Activated CD8-positive, alpha-beta memory T cell treated with anti-CD3 and anti-CD28 coated beads, Interleukin-2, amount 10 ng/mL, durations not matched to agents 7 days and 5 days (primary cell): ENCODE measurements at regions not wholly inside any gene's neighbourhood (a gene's known extent, or its start where the extent isn't known, plus 50 kb on each side); places are given as distances from the start of the nearest gene placed in this dataset.
"Not testable (repeated sequence)": the region's sequence is repeated elsewhere in the genome, so short reads cannot be mapped to it uniquely, and the experiment has no call there.

Experiments used
- ATAC-seq: fragments of 150-1000 bp; cut with Tn5 transposase; one replicate; pipeline ENCODE4 v1.10.0; 2021; ENCODE audit warnings: moderate library complexity
- CTCF ChIA-PET: fragments of 350-600 bp; sonication (Branson Sonifier 250); formaldehyde crosslinking; loops from one replicate; lab custom pipeline; 2021; ENCODE audit warnings: antibody characterized with exemption; lab: Charles Lee
- DNase-seq: peaks from one replicate; pipeline ENCODE4 v3.0.0-alpha.2; 2020
- H3K27ac Mint-ChIP-seq: one replicate; pipeline ENCODE4 v1.8.0; 2021; ENCODE audit warnings: mild to moderate bottlenecking, mixed read lengths
- H3K27me3 Mint-ChIP-seq: one replicate; pipeline ENCODE4 v1.8.0; 2021; ENCODE audit warnings: mixed read lengths
- H3K36me3 Mint-ChIP-seq: one replicate; pipeline ENCODE4 v1.8.0; 2021; ENCODE audit warnings: mild to moderate bottlenecking, mixed read lengths
- H3K4me1 Mint-ChIP-seq: one replicate; pipeline ENCODE4 v1.8.0; 2021; ENCODE audit warnings: mixed read lengths
- H3K4me3 Mint-ChIP-seq: one replicate; pipeline ENCODE4 v1.8.0; 2021; ENCODE audit warnings: mild to moderate bottlenecking, moderate library complexity, mixed read lengths
- H3K9me3 Mint-ChIP-seq: one replicate; pipeline ENCODE4 v1.8.0; 2022; ENCODE audit warnings: low read depth, mixed read lengths

- CTCF ChIA-PET, result no interaction called here
- Mint-ChIP-seq H3K4me1 (no peaks in the 10 kb centered on the region), H3K9me3 (no peaks in the 10 kb centered on the region), H3K36me3 (no peaks in the 10 kb centered on the region), H3K27ac (no peak overlapping the region), H3K4me3 (no peak overlapping the region), H3K27me3 (no peaks in the 10 kb centered on the region)
- no peak for DNase-seq
- ATAC-seq, result no peak
These were observed 164.9 kb upstream of the SLC27A6 start for GRCh38 chr5:128800377-128800776.

GRCh38 chr5:128813317-128814070 is 151.8 kb upstream of the SLC27A6 start:
- Mint-ChIP-seq H3K27me3 (no peaks in the 10 kb centered on the region), H3K4me1 (no peaks in the 10 kb centered on the region), H3K4me3 (no peak overlapping the region), H3K9me3 (no peaks in the 10 kb centered on the region), H3K36me3 (no peaks in the 10 kb centered on the region), H3K27ac (no peak overlapping the region)
- CTCF ChIA-PET, result no interaction called here
- no peak for ATAC-seq
- DNase-seq, result no peak

GRCh38 chr5:128815201-128815600 is 150.1 kb upstream of the SLC27A6 start:
- no peaks in the 10 kb centered on the region for H3K9me3 Mint-ChIP-seq
- no peaks in the 10 kb centered on the region for H3K4me1 Mint-ChIP-seq
- no peaks in the 10 kb centered on the region for H3K36me3 Mint-ChIP-seq
- no peak overlapping the region for H3K4me3 Mint-ChIP-seq
- DNase-seq (no peak), ATAC-seq (no peak)
- CTCF ChIA-PET, result no interaction called here
- no peaks in the 10 kb centered on the region for H3K27me3 Mint-ChIP-seq
- H3K27ac Mint-ChIP-seq, result no peak overlapping the region

- no peak overlapping the region for H3K27ac Mint-ChIP-seq
- H3K4me3 Mint-ChIP-seq, result no peak overlapping the region
- no peaks in the 10 kb centered on the region for H3K9me3 Mint-ChIP-seq
- DNase-seq, result no peak
- H3K4me1 Mint-ChIP-seq, result no peaks in the 10 kb centered on the region
- H3K36me3 Mint-ChIP-seq, result no peaks in the 10 kb centered on the region
- CTCF ChIA-PET, result no interaction called here
- H3K27me3 Mint-ChIP-seq, result no peaks in the 10 kb centered on the region
- ATAC-seq, result no peak
These were observed 139.5 kb upstream of the SLC27A6 start for GRCh38 chr5:128825826-128826225.

GRCh38 chr5:128826275-128826674 is 139.0 kb upstream of the SLC27A6 start:
- ATAC-seq (no peak), DNase-seq (no peak)
- H3K36me3 Mint-ChIP-seq, result no peaks in the 10 kb centered on the region
- CTCF ChIA-PET, result no interaction called here
- H3K4me3 Mint-ChIP-seq, result no peak overlapping the region
- H3K27me3 Mint-ChIP-seq, result no peaks in the 10 kb centered on the region
- H3K27ac Mint-ChIP-seq, result no peak overlapping the region
- no peaks in the 10 kb centered on the region for H3K9me3 Mint-ChIP-seq
- no peaks in the 10 kb centered on the region for H3K4me1 Mint-ChIP-seq

GRCh38 chr5:128836571-128836970 is 128.7 kb upstream of the SLC27A6 start:
- no peak overlapping the region for H3K4me3 Mint-ChIP-seq
- H3K36me3 Mint-ChIP-seq, result no peaks in the 10 kb centered on the region
- no peaks in the 10 kb centered on the region for H3K4me1 Mint-ChIP-seq
- H3K9me3 Mint-ChIP-seq, result no peaks in the 10 kb centered on the region
- DNase-seq (no peak), ATAC-seq (no peak)
- H3K27me3 Mint-ChIP-seq, result no peaks in the 10 kb centered on the region
- no peak overlapping the region for H3K27ac Mint-ChIP-seq
- CTCF ChIA-PET, result no interaction called here

- no peak overlapping the region for H3K4me3 Mint-ChIP-seq
- H3K9me3 Mint-ChIP-seq, result no peaks in the 10 kb centered on the region
- no peak overlapping the region for H3K27ac Mint-ChIP-seq
- H3K27me3 Mint-ChIP-seq, result no peaks in the 10 kb centered on the region
- ATAC-seq (no peak), DNase-seq (no peak)
- no peaks in the 10 kb centered on the region for H3K4me1 Mint-ChIP-seq
- H3K36me3 Mint-ChIP-seq, result no peaks in the 10 kb centered on the region
- CTCF ChIA-PET, result no interaction called here
These were observed 126.7 kb upstream of the SLC27A6 start for GRCh38 chr5:128838623-128839022.

- H3K4me3 Mint-ChIP-seq, result no peak overlapping the region
- H3K27ac Mint-ChIP-seq, result no peak overlapping the region
- CTCF ChIA-PET, result no interaction called here
- H3K9me3 Mint-ChIP-seq, result no peaks in the 10 kb centered on the region
- no peaks in the 10 kb centered on the region for H3K36me3 Mint-ChIP-seq
- no peak for ATAC-seq
- H3K4me1 Mint-ChIP-seq, result no peaks in the 10 kb centered on the region
- no peaks in the 10 kb centered on the region for H3K27me3 Mint-ChIP-seq
- DNase-seq, result no peak
These were observed 123.0 kb upstream of the SLC27A6 start for GRCh38 chr5:128842241-128842640.

- ATAC-seq (no peak), DNase-seq (no peak)
- no peaks in the 10 kb centered on the region for H3K4me1 Mint-ChIP-seq
- CTCF ChIA-PET, result no interaction called here
- no peak overlapping the region for H3K27ac Mint-ChIP-seq
- no peaks in the 10 kb centered on the region for H3K27me3 Mint-ChIP-seq
- H3K36me3 Mint-ChIP-seq, result no peaks in the 10 kb centered on the region
- H3K9me3 Mint-ChIP-seq, result peaks cover 2% of the 10 kb centered on the region
- H3K4me3 Mint-ChIP-seq, result no peak overlapping the region
These were observed 120.8 kb upstream of the SLC27A6 start for GRCh38 chr5:128844354-128844923.

- CTCF ChIA-PET, result no interaction called here
- no peaks in the 10 kb centered on the region for H3K4me1 Mint-ChIP-seq
- peaks cover 9% of the 10 kb centered on the region for H3K9me3 Mint-ChIP-seq
- H3K27me3 Mint-ChIP-seq, result no peaks in the 10 kb centered on the region
- no peak overlapping the region for H3K4me3 Mint-ChIP-seq
- no peaks in the 10 kb centered on the region for H3K36me3 Mint-ChIP-seq
- no peak overlapping the region for H3K27ac Mint-ChIP-seq
- DNase-seq (no peak), ATAC-seq (no peak)
These were observed 115.2 kb upstream of the SLC27A6 start for GRCh38 chr5:128850049-128850448.

GRCh38 chr5:128854931-128855330 is 110.4 kb upstream of the SLC27A6 start:
- H3K4me3 Mint-ChIP-seq, result no peak overlapping the region
- CTCF ChIA-PET, result no interaction called here
- ATAC-seq (no peak), DNase-seq (no peak)
- peaks cover 4% of the 10 kb centered on the region for H3K9me3 Mint-ChIP-seq
- H3K36me3 Mint-ChIP-seq, result no peaks in the 10 kb centered on the region
- H3K27me3 Mint-ChIP-seq, result no peaks in the 10 kb centered on the region
- no peaks in the 10 kb centered on the region for H3K4me1 Mint-ChIP-seq
- no peak overlapping the region for H3K27ac Mint-ChIP-seq

- Mint-ChIP-seq H3K9me3 (peaks cover 2% of the 10 kb centered on the region), H3K4me1 (no peaks in the 10 kb centered on the region), H3K27me3 (no peaks in the 10 kb centered on the region), H3K4me3 (no peak overlapping the region), H3K27ac (no peak overlapping the region), H3K36me3 (no peaks in the 10 kb centered on the region)
- ATAC-seq (no peak), DNase-seq (no peak)
- CTCF ChIA-PET, result no interaction called here
These were observed 108.1 kb upstream of the SLC27A6 start for GRCh38 chr5:128857076-128857677.

GRCh38 chr5:128858995-128859394 is 106.3 kb upstream of the SLC27A6 start:
- H3K36me3 Mint-ChIP-seq, result no peaks in the 10 kb centered on the region
- H3K4me3 Mint-ChIP-seq, result no peak overlapping the region
- H3K27ac Mint-ChIP-seq, result no peak overlapping the region
- ATAC-seq (no peak), DNase-seq (no peak)
- H3K4me1 Mint-ChIP-seq, result no peaks in the 10 kb centered on the region
- peaks cover 2% of the 10 kb centered on the region for H3K9me3 Mint-ChIP-seq
- CTCF ChIA-PET, result no interaction called here
- no peaks in the 10 kb centered on the region for H3K27me3 Mint-ChIP-seq

GRCh38 chr5:128861155-128861554 is 104.1 kb upstream of the SLC27A6 start:
- H3K9me3 Mint-ChIP-seq, DNase-seq, H3K36me3 Mint-ChIP-seq, H3K27ac Mint-ChIP-seq, CTCF ChIA-PET, H3K4me3 Mint-ChIP-seq, H3K4me1 Mint-ChIP-seq, H3K27me3 Mint-ChIP-seq, ATAC-seq: not testable (repeated sequence)
